Fibroblast of villous mesenchyme (primary cell): ENCODE measurements at regions not wholly inside any gene's neighbourhood (a gene's known extent, or its start where the extent isn't known, plus 50 kb on each side); places are given as distances from the start of the nearest gene placed in this dataset.

Source experiments
- DNase-seq: peaks from one replicate; pipeline ENCODE4 v3.0.0-alpha.2; 2010; ENCODE audit warnings: low read depth
- H3K4me3 ChIP-seq: 2 replicates; pipeline ENCODE4 v1.5.1; 2011; ENCODE audit warnings: low read depth, mild to moderate bottlenecking, low read length
- TF ChIP-seq, protein P1 (sequence below): IDR thresholded peaks from 2 replicates; pipeline ENCODE4 v1.5.1; 2012; ENCODE audit warnings: low read depth, mild to moderate bottlenecking, low read length; ENCODE audit not compliant: insufficient read depth

DNA sequence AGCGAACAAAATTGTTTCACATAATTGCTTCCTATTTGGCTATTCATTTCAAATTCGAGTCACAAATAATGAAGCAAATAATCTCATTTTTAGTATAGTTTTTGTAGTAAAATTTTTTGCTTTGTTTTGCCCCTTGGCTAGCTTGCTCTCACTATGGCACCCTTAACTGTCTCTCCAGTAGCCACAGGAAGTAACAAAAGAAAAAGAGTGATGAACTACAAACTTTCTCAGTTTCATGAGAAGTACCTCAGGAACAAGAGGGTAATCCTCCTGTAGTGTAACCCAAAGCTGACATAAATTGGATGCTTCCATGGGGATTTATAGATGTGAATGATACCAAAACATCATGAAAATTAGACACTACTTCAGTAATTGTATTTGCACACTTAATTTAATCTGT, 242.9 kb downstream of the BARHL2 start:
- TF ChIP-seq, protein P1, sequence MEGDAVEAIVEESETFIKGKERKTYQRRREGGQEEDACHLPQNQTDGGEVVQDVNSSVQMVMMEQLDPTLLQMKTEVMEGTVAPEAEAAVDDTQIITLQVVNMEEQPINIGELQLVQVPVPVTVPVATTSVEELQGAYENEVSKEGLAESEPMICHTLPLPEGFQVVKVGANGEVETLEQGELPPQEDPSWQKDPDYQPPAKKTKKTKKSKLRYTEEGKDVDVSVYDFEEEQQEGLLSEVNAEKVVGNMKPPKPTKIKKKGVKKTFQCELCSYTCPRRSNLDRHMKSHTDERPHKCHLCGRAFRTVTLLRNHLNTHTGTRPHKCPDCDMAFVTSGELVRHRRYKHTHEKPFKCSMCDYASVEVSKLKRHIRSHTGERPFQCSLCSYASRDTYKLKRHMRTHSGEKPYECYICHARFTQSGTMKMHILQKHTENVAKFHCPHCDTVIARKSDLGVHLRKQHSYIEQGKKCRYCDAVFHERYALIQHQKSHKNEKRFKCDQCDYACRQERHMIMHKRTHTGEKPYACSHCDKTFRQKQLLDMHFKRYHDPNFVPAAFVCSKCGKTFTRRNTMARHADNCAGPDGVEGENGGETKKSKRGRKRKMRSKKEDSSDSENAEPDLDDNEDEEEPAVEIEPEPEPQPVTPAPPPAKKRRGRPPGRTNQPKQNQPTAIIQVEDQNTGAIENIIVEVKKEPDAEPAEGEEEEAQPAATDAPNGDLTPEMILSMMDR: no peak
- no peak for DNase-seq

DNA sequence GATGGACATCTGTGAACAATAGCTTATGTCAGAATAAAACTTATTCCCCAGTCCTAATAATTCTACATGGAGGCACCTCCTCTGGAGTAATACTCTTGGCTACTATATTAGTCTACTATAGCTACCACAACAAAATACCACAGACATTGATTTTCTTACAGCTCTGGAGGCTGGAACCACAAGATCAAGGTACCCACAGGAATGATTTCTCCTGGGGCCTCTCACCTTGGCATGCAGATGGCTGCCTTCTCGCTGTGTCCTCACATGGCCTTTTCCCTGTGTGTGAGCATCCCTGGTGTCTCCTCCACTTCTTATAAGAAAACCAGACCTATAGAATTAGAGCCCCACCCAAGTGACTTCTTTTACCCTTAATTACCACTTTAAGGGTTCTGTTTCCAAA, 244.3 kb downstream of the BARHL2 start:
- H3K4me3 ChIP-seq: no peak overlapping the region
- TF ChIP-seq, protein P1: no peak
- no peak for DNase-seq

More for the DNA sequence above, 242.9 kb downstream of the BARHL2 start:
- H3K4me3 ChIP-seq: no peak overlapping the region

DNA sequence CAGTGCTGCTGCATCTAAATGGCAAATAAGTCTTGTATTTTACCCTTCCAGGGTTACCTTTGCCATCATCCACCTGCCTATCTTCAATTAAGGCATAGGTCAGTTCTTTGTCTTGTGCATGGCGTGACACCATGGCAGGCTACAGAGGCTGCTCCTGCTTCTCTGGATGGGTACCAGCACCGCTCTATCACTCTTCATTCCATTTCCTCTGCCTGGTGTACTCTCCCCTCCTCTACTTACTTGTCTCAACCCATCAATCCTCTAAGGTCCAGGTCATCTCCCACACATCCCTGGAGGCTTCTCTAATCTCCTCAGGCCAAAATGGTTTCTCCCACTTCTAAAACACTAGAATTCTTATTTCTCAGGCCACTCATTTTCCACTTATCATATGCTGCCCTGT, 257.5 kb downstream of the BARHL2 start:
- H3K4me3 ChIP-seq: no peak overlapping the region
- TF ChIP-seq, protein P1: no peak
- no peak for DNase-seq

DNA sequence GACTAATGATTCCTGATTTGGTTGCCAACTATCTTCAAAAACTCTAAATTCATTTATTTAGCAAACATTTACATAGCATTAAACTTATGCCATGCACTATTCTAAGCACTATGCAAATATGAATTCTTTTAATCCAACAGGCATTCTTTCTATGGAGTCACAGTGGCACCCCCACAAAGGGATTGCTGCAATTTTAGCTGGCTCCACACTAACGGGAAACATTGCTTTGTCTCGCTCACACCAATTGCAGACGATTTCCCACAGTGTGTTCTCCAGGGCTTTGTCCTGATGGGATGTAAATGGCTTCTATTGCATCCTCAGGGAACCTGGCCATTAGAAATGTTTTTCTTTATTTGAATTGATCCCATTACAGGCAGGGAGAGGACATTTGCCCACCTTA, 259.1 kb downstream of the BARHL2 start:
- TF ChIP-seq, protein P1: no peak
- no peak for DNase-seq
- no peak overlapping the region for H3K4me3 ChIP-seq

DNA sequence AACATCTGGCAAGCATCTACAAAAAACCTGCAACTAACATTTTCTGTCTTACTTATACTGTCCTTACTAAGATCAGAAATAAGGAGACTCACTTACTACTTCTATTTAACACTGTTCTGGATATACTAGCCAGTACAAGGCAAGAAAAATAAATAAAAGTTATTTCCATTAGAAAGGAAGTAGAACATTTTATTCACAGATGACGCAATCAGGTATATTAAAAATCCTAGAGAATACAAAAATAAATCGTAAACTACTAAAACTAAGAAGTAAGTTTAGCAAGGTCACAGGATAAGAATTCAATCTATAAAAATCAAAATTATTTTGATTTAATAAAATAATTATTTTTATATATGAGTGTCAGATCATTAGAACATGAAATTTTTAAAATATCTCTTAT, 264.6 kb downstream of the BARHL2 start:
- TF ChIP-seq, protein P1: no peak
- DNase-seq: no peak
- H3K4me3 ChIP-seq: no peak overlapping the region

DNA sequence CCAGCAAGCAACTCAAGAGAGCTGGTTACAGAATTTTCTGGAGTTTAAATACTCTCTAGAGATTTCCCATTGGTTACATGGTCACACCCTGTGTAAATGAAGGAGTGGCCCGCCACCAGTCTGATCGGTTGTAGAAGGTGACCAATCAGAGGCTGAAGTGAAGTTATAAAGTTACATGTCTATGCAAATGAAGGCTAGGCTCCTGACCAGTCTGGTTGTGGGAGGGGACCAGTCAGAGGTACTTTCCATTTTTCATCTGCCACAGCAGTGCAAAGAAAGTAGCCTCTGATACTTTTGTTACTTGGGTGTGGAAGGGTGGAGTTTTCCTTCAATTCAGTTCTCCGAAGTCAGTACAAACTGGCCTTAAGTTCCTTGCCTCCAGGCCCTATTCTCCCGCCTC, 273.7 kb downstream of the BARHL2 start:
- no peak for DNase-seq
- TF ChIP-seq, protein P1: no peak
- no peak overlapping the region for H3K4me3 ChIP-seq

DNA sequence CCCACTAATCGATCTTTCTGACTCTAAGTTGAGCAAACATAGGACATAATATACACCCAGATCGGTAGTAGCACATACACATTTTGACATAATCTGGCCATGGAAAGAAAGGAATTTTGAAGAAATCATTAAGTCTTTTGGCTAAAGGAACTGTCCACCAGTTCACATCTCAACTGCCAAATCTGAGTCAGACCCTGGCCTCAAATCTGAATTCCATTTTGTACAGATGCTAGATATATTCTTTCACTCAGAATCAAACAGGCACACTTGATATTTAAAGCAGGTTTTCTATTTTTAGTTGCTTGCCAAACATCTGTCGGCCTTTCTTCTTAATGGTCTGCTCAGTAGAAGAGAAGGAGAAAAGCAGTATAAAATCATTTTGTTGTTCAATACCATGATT, 281.8 kb downstream of the BARHL2 start:
- H3K4me3 ChIP-seq: no peak overlapping the region
- TF ChIP-seq, protein P1: no peak
- DNase-seq: no peak
